Activated T-helper 1 cell treated with Interleukin-2 at 50 U/mL for 16 hours (primary cell): ENCODE measurements at regions not wholly inside any gene's neighbourhood (a gene's known extent, or its start where the extent isn't known, plus 50 kb on each side); places are given as distances from the start of the nearest gene placed in this dataset.

Source experiments
- DNase-seq: peaks from one replicate; pipeline ENCODE4 v3.0.0-alpha.2; 2020; ENCODE audit warnings: low read depth

DNA sequence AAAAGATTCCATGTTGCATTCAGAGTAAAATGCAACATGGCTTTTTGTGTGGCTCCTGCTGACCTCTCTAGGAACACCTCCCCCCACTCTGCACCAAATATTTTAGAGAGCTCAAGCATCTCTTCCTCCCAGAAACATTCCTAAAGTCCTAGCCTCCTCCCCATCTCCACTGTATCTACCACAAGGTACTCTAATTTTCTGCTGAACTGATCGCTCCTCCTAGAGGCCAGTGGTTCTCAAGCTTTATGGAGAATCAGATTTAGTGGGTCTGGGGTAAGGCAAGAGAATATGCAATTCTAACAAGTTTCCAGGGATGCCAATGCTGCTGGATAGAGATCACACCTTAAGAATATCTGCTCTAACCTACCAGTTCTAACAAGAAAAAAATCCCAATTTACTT lies 89.5 kb upstream of the HNRNPA3 start:
- DNase-seq: no peak

DNA sequence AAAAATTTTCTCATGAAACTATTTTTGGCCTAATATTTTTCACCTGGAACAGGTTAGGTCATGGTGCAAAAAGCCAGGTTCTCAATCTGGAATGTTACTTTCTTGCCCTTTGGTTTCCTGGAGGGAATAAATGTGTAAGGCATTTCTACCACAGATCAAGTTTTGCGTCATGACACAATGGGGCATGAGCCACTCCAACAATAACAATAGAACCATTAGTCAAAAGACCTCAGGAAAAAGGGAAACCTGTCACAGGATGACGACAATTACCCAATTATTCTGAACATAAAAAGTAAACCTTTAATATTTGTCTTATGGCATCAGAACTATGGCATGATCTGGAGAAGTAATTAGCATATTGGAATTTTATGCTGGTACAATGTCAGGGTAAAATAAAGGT lies 88.2 kb upstream of the HNRNPA3 start:
- no peak for DNase-seq

DNA sequence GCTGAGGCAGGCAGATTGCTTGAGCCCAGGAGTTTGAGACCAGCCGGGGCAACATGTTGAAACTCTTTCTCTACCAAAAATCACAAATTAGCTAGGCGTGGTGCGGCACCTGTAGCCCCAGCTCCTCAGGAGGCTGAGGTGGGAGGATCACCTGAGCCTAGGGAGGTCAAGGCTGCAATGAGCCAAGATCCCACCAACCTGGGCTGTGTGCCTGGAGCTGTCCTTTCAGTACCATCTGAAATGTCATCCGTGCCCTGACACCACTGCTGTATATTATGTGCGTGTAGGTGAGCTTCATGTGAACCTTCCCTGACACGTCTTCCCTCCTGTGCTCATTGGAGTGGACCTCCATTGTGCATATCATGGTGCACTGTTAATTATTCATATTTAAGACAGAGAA lies 84.8 kb upstream of the HNRNPA3 start:
- no peak for DNase-seq

DNA sequence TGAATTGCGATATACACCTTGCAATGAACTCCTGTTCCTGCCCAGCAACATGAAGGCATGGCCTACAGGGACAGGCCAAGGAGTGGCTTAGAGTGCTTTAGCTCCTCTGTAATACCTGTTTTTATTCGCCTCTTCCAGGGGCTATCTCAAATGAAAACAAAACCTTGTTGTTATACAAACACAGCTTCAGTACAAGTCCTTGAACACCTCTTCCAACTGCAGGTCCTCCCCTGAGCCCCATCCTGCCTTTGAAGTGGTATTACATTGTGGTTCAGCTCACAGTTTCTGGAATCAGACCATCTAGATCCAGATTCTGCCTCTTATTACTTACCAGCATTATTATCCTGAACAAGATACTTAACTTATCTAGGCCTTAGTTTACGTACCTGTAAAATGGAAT lies 83.0 kb upstream of the HNRNPA3 start:
- no peak for DNase-seq

DNA sequence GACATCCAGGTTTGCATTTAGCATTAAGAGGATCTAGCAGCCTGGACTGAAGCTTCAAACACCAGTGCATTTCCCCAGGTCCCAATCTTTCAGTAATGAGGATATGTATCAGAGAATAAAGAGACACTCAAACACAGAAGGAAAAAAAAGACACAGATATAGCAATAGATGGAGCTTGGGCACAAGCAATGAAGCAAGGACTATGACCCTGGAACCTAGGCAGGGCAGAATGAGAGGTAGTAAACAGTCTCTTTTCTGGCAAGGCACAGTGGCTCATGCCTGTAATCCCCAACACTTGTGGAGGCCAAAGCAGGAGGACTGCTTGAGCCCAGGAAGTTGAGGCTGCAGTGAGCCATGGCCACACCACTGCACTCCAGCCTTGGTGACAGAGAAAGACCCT lies 80.7 kb upstream of the HNRNPA3 start:
- no peak for DNase-seq

DNA sequence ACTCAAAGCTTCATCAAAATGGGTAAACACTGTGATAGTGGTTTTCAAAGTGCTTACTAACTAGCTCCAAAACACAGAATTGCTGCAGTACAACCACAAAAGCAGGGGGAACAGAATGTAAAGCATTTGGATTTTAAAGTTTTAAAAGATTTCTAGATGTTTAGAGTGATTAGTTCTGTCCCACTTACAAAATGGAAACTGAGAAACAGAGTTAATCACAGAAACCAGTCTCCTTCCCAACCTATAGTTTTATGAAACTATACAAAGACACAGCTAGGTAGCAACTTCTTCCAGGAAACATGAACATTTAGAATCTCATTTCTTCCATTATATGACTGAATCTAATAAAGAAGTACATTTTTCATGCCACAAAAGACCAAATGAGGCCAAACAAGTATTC lies 73.8 kb upstream of the HNRNPA3 start:
- DNase-seq: no peak

DNA sequence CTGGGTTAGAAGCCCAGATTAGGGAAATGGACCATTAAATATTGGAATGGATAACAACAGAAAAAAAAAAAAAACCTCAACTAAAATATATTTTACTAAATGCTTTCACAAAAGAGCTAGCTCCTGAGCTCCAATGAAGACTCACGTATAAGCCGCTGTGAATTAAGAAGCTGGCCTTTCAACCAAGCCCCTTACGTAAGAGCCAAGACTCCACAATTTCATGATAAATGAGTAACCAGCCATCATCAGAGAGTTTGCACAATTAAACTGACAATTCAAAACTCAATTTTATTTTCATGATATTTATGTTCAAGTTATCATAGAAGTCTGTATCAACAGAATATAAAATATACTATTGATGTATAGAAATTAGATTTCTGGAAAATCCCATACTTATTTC lies 70.7 kb upstream of the HNRNPA3 start:
- no peak for DNase-seq

DNA sequence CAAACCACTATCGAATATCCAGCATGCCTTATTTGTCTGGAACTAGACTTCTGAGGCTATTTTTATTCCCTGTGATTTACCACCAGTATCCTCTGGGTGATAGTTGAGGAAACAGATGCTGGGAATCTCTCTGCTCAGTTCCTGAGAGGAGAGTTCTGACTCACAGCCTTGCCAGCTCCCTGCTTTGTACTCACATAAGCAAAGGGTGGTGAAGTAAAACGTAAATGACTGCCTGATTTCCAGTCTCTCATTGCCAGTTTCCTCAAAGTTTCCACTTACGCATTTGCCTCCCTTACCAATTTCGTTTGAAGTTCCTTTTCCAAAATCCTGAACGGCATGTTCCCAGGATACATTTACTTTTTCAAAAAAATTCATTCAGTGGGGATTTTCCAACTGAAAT lies 69.2 kb upstream of the HNRNPA3 start:
- no peak for DNase-seq

DNA sequence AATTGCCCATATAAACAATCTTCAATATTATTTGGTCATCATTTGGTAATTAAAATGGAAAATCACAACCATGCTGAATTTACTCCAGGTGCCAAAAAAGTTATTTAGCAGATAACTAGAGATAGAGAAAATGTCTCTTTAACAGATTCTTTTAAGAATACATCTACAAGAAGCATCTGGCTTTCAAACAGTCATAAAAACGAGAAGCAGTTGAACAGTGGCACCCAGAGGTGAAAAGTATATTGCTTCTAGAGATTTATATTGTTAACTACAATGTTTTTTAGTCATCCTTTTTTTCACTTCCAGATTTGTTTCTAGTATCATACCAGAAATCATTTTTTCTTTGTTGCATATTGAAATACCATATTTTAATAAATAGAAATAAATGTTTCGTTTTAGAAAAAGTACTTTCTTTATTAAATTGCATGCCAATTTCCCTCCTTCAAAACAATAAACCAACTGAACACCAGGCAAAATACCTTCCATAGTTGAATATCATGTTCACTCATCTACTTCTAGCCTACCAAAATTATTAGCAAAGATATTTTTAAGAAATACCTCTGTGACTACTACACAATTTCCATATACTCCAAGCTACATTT lies 65.4 kb upstream of the HNRNPA3 start:
- no peak for DNase-seq

DNA sequence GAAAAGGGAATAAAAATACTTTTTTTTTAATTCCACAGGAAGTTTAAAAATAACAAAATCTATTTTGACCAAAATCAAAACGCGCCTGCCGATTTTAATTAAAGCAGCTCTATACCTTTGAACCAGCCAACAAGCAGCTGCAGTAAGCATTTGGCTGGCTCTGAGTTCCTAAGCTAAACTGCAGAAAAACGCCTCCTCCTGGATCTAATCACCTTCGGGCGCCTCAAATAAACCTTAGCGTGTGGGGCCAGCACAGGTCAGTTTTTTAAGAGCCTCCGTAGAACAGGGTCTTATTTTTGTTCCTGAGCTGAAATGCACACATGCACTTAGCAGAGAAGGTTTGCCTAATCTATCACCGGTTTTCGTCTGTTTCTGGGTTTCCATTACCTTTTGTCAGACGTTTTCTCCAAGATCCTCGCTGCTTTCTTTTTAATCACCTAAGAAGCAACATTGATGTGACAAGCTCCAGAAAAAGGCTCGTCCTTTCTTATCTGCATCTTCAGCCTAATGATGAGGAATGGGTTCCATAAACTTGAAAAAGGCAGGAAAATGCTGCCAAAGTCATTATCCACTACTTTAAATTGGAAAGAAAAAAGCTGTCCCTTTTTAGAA lies 64.7 kb upstream of the HNRNPA3 start:
- no peak for DNase-seq

DNA sequence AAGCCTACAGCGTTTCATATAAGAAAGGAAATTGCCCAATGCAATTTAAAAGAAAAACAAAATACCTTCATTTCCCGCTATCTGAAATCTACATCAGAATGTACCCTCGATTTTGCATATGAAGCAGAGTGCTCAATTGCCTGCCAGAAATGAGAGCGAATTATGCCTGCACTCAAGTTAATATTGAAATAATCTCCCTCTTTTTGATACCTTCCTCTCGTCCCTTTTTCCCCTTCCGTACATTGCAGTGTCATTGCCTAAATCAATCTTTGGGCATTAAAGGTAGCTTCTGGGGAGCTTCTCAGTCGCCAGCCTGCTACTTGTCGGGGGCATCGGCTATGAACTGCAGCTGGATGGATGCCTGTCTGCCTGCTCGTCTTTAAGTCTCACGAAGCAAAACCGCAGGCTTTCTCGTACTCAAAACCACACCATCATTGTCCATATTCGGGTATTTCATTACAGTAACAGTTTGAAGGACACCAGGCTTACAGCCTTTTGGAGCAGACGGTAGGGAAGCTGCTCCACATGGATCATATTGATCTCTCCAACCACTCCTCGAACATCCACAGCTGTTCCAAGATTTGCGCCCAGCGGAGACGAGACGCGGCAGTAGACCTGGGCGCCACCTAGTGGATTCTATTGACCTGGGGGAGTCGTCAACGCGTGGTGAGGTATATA lies 64.0 kb upstream of the HNRNPA3 start:
- DNase-seq: peak; percentile 49

DNA sequence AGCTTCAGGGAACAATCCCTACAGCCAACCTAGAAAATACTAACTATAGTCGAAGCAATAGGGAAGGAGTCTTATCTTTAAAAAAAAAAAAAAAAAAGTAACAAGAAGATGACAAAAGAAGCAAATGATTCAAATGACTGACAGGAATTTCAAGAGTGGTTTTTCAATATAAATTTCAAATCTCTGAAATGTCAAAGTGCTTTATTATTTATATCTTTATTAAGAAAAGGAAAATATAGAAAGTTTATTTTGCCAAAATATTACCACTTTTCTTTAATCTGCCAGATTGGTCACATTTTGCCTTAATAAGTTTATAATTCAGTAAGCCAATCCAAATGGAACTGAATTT lies 63.5 kb upstream of the HNRNPA3 start:
- DNase-seq: no peak

DNA sequence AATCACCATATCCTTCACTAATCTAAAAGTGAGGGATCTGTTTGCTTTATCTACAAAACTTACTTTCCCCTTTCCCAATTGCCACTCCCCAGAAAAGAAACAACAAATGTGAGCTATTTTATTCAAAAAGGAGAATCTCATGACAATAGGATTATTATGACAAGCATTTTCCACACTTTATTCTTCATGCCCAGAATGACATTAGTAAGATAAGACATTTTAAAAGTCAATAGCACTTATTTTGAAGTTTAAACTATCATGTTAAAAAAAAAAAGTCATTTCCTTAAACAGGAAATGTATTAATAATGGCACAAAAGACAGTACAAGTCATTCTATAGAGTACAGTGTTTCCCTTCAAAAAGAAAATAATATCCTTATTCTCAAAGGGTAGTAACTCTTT lies 58.8 kb upstream of the HNRNPA3 start:
- no peak for DNase-seq

DNA sequence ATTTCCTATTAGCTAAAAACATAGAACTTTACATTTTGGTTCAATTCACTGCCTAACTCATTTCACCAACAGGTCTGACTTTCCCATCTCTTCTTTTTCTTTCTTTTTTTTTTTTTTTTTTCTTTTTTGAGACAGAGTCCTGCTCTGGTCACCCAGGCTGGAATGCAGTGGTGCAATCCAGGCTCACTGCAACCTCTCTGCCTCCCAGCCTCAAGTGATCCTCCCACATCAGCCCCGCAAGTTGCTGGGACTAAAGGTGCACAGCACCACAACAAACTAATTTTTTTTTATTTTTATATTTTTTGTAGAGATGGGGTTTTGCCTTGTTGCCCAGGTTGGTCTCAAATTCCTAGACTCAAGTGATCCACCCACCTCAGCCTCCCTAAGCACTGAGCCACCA lies 57.8 kb upstream of the HNRNPA3 start:
- DNase-seq: no peak

DNA sequence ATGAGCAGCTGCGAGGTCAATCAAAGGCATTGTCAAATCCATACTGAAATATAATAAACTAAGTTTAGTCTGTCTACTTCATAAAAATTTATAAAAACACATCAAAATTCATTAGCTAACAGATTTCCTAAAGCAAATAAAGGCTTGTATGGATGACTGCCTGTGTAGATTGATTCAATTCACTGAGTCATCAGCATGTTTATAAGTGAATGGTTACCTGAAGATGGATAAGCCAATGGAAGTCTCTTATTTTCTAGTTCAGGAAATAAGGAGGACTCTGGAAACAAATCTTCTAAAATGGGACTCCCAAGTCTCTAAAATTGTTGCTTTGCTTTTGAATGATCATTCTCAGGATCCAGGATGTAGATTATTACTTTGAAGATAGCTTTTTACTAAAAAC lies 57.0 kb upstream of the HNRNPA3 start:
- no peak for DNase-seq

DNA sequence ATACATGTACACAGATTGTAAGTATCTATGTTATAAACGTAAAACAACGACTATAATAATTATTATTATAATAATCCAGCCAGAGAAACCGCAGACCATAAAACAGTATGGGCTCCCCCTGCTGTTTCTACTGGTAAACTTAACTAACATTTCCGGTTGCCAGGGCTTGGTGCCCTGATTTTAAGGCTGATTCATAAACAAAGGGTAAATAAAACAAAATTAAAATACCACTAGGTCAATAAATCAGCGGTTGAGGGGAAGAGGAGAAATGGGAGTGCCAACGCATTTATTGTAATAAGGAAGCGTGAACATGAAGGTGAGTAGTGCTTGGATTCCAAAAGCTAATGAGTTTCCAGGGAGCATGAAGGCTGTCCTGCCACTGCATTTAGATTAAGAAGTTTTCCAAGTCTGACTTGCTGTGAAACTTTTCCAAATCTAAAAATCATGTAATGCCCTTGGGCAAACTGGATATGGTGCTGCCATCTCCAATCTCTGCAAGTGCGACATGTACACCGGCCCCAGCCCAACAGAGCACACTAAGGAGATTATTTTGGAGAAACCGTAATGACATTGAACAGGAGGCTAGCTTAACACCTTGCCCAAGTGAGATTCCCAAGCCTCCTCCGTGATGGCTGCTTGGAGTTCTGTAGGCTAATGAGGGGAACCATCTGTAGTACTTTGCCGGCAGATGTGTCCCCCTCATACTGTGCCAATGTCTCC lies 50.7 kb upstream of the HNRNPA3 start:
- no peak for DNase-seq
